IMR-90 (cell line): ENCODE measurements at regions not wholly inside any gene's neighbourhood (a gene's known extent, or its start where the extent isn't known, plus 50 kb on each side); places are given as distances from the start of the nearest gene placed in this dataset.

ENCODE experiments used
- ATAC-seq: fragments of 200-7000 bp; cut with Tn5 transposase; 2 replicates; pipeline ENCODE4 v1.9.1; 2020; ENCODE audit warnings: low read depth, mild to moderate bottlenecking, moderate library complexity
- BruUV-seq: library from RNA; stranded (reverse); fragments of 400-500 nt; replicated peaks from 2 replicates; lab custom pipeline; 2021; lab: Mats Ljungman, UMichigan
- CTCF ChIA-PET: fragments of 300-600 bp; formaldehyde crosslinking; extraction: SDS; loops from one replicate; lab custom pipeline; 2021; ENCODE audit warnings: antibody characterized with exemption; lab: Yijun Ruan, JAX
- POLR2A ChIA-PET: fragments of 300-600 bp; sonication (Branson Sonifier 250); formaldehyde crosslinking; loops from one replicate; lab custom pipeline; 2022; ENCODE audit warnings: antibody characterized with exemption; ENCODE audit not compliant: unreplicated experiment; lab: Charles Lee
- DNase-seq: peaks from one replicate; pipeline ENCODE4 v3.0.0; 2013
- H2AFZ ChIP-seq: replicated peaks from 2 replicates; pipeline ENCODE3; 2013; ENCODE audit warnings: low read length, mild to moderate bottlenecking; ENCODE audit not compliant: poor library complexity
- H2AK5ac ChIP-seq: 2 replicates; pipeline ENCODE4 v1.6.1; 2013; ENCODE audit warnings: low read depth, low read length, inconsistent platforms
- H2AK9ac ChIP-seq: replicated peaks from 2 replicates; pipeline ENCODE3; 2013; ENCODE audit warnings: mild to moderate bottlenecking, low read depth, low read length, moderate library complexity; ENCODE audit not compliant: poor library complexity
- H2BK120ac ChIP-seq: 2 replicates; pipeline ENCODE4 v1.6.1; 2013; ENCODE audit warnings: low read depth, low read length, inconsistent platforms
- H2BK15ac ChIP-seq: 3 replicates; pipeline ENCODE4 v1.6.1; 2013; ENCODE audit warnings: low read depth, low read length, inconsistent platforms
- H2BK20ac ChIP-seq: 2 replicates; pipeline ENCODE4 v1.6.1; 2013; ENCODE audit warnings: low read depth, mild to moderate bottlenecking, inconsistent platforms, low read length, moderate library complexity
- H2BK5ac ChIP-seq: 2 replicates; pipeline ENCODE4 v1.6.1; 2013; ENCODE audit warnings: mild to moderate bottlenecking, low read depth, low read length, inconsistent platforms; ENCODE audit not compliant: poor library complexity, severe bottlenecking
- H3K14ac ChIP-seq: replicated peaks from 2 replicates; pipeline ENCODE4 v1.6.1; 2013; ENCODE audit warnings: low read depth, low read length, inconsistent platforms
- H3K18ac ChIP-seq: 2 replicates; pipeline ENCODE4 v1.6.1; 2013; ENCODE audit warnings: low read depth, low read length, control low read depth
- H3K23ac ChIP-seq: 2 replicates; pipeline ENCODE4 v1.6.1; 2013; ENCODE audit warnings: low read depth, low read length, inconsistent platforms
- H3K27ac ChIP-seq: 2 replicates; pipeline ENCODE4 v1.5.1; 2013; ENCODE audit warnings: mild to moderate bottlenecking, control low read depth, low read length; ENCODE audit not compliant: insufficient read depth
- H3K27me3 ChIP-seq: 2 replicates; pipeline ENCODE4 v1.6.1; 2013; ENCODE audit warnings: low read length; ENCODE audit not compliant: control insufficient read depth, insufficient read depth
- H3K36me3 ChIP-seq: 2 replicates; pipeline ENCODE4 v1.6.1; 2013; ENCODE audit warnings: low read length, mixed read lengths; ENCODE audit not compliant: control insufficient read depth, insufficient read depth
- H3K4ac ChIP-seq: 2 replicates; pipeline ENCODE4 v1.6.1; 2013; ENCODE audit warnings: low read depth, low read length, inconsistent platforms
- H3K4me1 ChIP-seq: 2 replicates; pipeline ENCODE4 v1.6.1; 2013; ENCODE audit warnings: low read length, mixed read lengths; ENCODE audit not compliant: control insufficient read depth, insufficient read depth
- H3K4me2 ChIP-seq: 2 replicates; pipeline ENCODE4 v1.6.1; 2013; ENCODE audit warnings: low read depth, mild to moderate bottlenecking, control low read depth, low read length, moderate library complexity
- H3K4me3 ChIP-seq: 2 replicates; pipeline ENCODE4 v1.5.1; 2013; ENCODE audit warnings: low read depth, mild to moderate bottlenecking, control low read depth, low read length, moderate library complexity; ENCODE audit not compliant: insufficient read depth
- H3K56ac ChIP-seq: 2 replicates; pipeline ENCODE4 v1.6.1; 2013; ENCODE audit warnings: low read length, inconsistent platforms; ENCODE audit not compliant: insufficient read depth; ENCODE audit errors: extremely low read depth
- H3K79me1 ChIP-seq, 2 experiments: 2 replicates each; pipeline ENCODE4 v1.6.1; 2013; ENCODE audit warnings: low read length in 2 of 2, inconsistent platforms in 1 of 2, low read depth in 1 of 2
- H3K9ac ChIP-seq: 2 replicates; pipeline ENCODE4 v1.6.1; 2013; ENCODE audit warnings: low read depth, low read length, control low read depth
- H3K9me1 ChIP-seq: 2 replicates; pipeline ENCODE4 v1.6.1; 2013; ENCODE audit warnings: low read length, inconsistent platforms; ENCODE audit not compliant: insufficient read depth
- H3K9me3 ChIP-seq: 2 replicates; pipeline ENCODE4 v1.6.1; 2013; ENCODE audit warnings: low read length; ENCODE audit not compliant: control insufficient read depth, insufficient read depth
- H4K20me1 ChIP-seq: 2 replicates; pipeline ENCODE4 v1.6.1; 2013; ENCODE audit warnings: low read length, inconsistent platforms; ENCODE audit not compliant: insufficient read depth
- H4K5ac ChIP-seq: 2 replicates; pipeline ENCODE4 v1.6.1; 2013; ENCODE audit warnings: mild to moderate bottlenecking, low read depth, low read length, control low read depth
- H4K8ac ChIP-seq, 2 experiments: 2 replicates each; pipeline ENCODE4 v1.6.1; 2013; ENCODE audit warnings: low read depth in 2 of 2, low read length in 2 of 2, control low read depth in 1 of 2, inconsistent platforms in 1 of 2
- H4K91ac ChIP-seq: 2 replicates; pipeline ENCODE4 v1.6.1; 2013; ENCODE audit warnings: low read depth, low read length, inconsistent platforms; ENCODE audit not compliant: insufficient read depth
- BHLHE40 ChIP-seq: fragments of 150-350 bp; IDR thresholded peaks from 2 replicates; pipeline ENCODE4 v1.6.1; 2016; ENCODE audit warnings: mild to moderate bottlenecking, low read depth, low read length
- CEBPB ChIP-seq: IDR thresholded peaks from 2 replicates; pipeline ENCODE4 v1.6.1; 2012; ENCODE audit warnings: low read depth, low read length, improper control_type of control experiment
- CHD1 ChIP-seq: IDR thresholded peaks from 2 replicates; pipeline ENCODE4 v1.6.1; 2012; ENCODE audit warnings: low read depth, low read length, improper control_type of control experiment
- FOS ChIP-seq: fragments of 150-350 bp; IDR thresholded peaks from 2 replicates; pipeline ENCODE4 v1.6.1; 2016; ENCODE audit warnings: low read depth, low read length
- MAZ ChIP-seq: IDR thresholded peaks from 2 replicates; pipeline ENCODE4 v1.6.1; 2012; ENCODE audit warnings: low read depth, mild to moderate bottlenecking, low read length, improper control_type of control experiment, moderate library complexity, borderline replicate concordance
- MXI1 ChIP-seq: IDR thresholded peaks from 2 replicates; pipeline ENCODE4 v1.6.1; 2012; ENCODE audit warnings: low read depth, mild to moderate bottlenecking, low read length, moderate library complexity, borderline replicate concordance
- POLR2A ChIP-seq: IDR thresholded peaks from 2 replicates; pipeline ENCODE4 v1.6.1; 2012; ENCODE audit warnings: mild to moderate bottlenecking, low read depth, low read length
- RFX5 ChIP-seq: IDR thresholded peaks from 2 replicates; pipeline ENCODE4 v1.8.0; 2012; ENCODE audit warnings: low read depth, mild to moderate bottlenecking, low read length, moderate library complexity
- SMC3 ChIP-seq: fragments of 150-350 bp; IDR thresholded peaks from 2 replicates; pipeline ENCODE4 v1.6.1; 2016; ENCODE audit warnings: low read depth, mild to moderate bottlenecking, antibody characterized with exemption, low read length, moderate library complexity
- dilution Hi-C: fragments of 300-500 bp; cut with HindIII; formaldehyde crosslinking; loops from one replicate; pipeline ENCODE4 v1.14.3; 2018; ENCODE audit warnings: low sequenced_read_pairs; ENCODE audit not compliant: unreplicated experiment
- in situ Hi-C: fragments of 300-500 bp; cut with MboI; formaldehyde crosslinking; loops from 3 replicates; pipeline ENCODE4 v1.14.3; 2019; ENCODE audit warnings: low sequenced_read_pairs, inconsistent platforms, mixed read lengths
- intact Hi-C: fragments of 100-400 bp; cut with micrococcal nuclease; formaldehyde crosslinking; loops from 2 replicates; pipeline ENCODE4 v1.10.0; 2022
- TF ChIP-seq, protein P1 (sequence below): conservative IDR thresholded peaks from 2 replicates; pipeline ENCODE4 v1.5.1; 2012; ENCODE audit warnings: mild to moderate bottlenecking, low read depth, low read length, improper control_type of control experiment
- TF ChIP-seq, protein P2 (sequence below): fragments of 150-350 bp; IDR thresholded peaks from 2 replicates; pipeline ENCODE4 v1.6.1; 2017; ENCODE audit warnings: mild to moderate bottlenecking, antibody characterized with exemption, low read length, low read depth

DNA sequence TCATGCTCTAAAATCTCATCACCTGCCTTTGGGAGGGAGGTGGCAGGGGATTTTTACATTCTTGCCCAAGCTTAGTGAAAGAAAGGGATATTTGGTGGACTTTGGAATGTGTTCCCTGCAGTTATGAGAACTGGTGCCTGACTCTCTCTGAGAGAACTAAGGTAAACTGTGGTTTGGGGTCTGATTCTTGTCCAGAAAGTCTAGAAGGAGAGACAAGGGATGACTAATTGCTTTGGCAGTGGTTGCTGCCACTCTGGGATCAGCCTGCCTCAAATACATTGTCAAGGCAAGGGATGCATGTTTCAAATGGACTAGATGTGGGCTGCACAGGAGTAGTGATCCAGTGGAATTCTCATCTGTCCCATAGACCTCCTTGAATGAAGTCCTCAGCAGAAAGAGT lies 115.2 kb downstream of the DDIT4L start:
- no peak overlapping the region for H2AFZ ChIP-seq
- in situ Hi-C loops (no loop called here), intact Hi-C loops (no loop called here), dilution Hi-C loops (no loop called here)
- H4K8ac ChIP-seq: no peak overlapping the region
- no peak overlapping the region for H3K14ac ChIP-seq
- CTCF ChIA-PET: interaction anchor here (1.0 kb wide), 1 partner anchor 17 kb away, joined by 3 read pairs; no protein-coding TSS in a partner anchor
- H3K27me3 ChIP-seq: no peaks in the 10 kb centered on the region; the same call in 1 of the 2 replicates
- H3K36me3 ChIP-seq: no peaks in the 10 kb centered on the region
- TF ChIP-seq FOS (no peak), BHLHE40 (no peak), CEBPB (no peak), POLR2A (no peak), RFX5 (no peak), MAZ (no peak), SMC3 (no peak), CHD1 (no peak), MXI1 (no peak)
- TF ChIP-seq, protein P1, sequence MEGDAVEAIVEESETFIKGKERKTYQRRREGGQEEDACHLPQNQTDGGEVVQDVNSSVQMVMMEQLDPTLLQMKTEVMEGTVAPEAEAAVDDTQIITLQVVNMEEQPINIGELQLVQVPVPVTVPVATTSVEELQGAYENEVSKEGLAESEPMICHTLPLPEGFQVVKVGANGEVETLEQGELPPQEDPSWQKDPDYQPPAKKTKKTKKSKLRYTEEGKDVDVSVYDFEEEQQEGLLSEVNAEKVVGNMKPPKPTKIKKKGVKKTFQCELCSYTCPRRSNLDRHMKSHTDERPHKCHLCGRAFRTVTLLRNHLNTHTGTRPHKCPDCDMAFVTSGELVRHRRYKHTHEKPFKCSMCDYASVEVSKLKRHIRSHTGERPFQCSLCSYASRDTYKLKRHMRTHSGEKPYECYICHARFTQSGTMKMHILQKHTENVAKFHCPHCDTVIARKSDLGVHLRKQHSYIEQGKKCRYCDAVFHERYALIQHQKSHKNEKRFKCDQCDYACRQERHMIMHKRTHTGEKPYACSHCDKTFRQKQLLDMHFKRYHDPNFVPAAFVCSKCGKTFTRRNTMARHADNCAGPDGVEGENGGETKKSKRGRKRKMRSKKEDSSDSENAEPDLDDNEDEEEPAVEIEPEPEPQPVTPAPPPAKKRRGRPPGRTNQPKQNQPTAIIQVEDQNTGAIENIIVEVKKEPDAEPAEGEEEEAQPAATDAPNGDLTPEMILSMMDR: no peak
- TF ChIP-seq, protein P2, sequence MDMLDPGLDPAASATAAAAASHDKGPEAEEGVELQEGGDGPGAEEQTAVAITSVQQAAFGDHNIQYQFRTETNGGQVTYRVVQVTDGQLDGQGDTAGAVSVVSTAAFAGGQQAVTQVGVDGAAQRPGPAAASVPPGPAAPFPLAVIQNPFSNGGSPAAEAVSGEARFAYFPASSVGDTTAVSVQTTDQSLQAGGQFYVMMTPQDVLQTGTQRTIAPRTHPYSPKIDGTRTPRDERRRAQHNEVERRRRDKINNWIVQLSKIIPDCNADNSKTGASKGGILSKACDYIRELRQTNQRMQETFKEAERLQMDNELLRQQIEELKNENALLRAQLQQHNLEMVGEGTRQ: no peak
- no peak overlapping the region for H3K56ac ChIP-seq
- no TSS peak for BruUV-seq
- H3K79me1 ChIP-seq: no peaks in the 10 kb centered on the region
- no peak overlapping the region for H2BK5ac ChIP-seq
- POLR2A ChIA-PET: no interaction called here
- H3K23ac ChIP-seq: no peak overlapping the region
- H2AK9ac ChIP-seq: no peak overlapping the region
- no peak overlapping the region for H3K4me2 ChIP-seq
- peak; percentile 29; the same call in 1 of the 2 replicates for ATAC-seq
- H2BK20ac ChIP-seq: no peak overlapping the region
- no peak overlapping the region for H2BK120ac ChIP-seq
- no peaks in the 10 kb centered on the region for H3K4me1 ChIP-seq
- no peaks in the 10 kb centered on the region for H3K9me3 ChIP-seq
- no peaks in the 10 kb centered on the region for H4K20me1 ChIP-seq
- no peak overlapping the region for H3K9ac ChIP-seq
- H3K9me1 ChIP-seq: no peaks in the 10 kb centered on the region; the same call in 1 of the 2 replicates
- no peak overlapping the region for H3K4ac ChIP-seq
- H3K27ac ChIP-seq: no peak overlapping the region
- no peak overlapping the region for H3K4me3 ChIP-seq
- H2AK5ac ChIP-seq: no peak overlapping the region
- H2BK15ac ChIP-seq: no peak overlapping the region
- H3K18ac ChIP-seq: no peak overlapping the region
- no peak for DNase-seq
- no peak overlapping the region for H4K91ac ChIP-seq
- H4K5ac ChIP-seq: no peak overlapping the region
